Activated CD4-positive, alpha-beta T cell treated with anti-CD3 and anti-CD28 coated beads for 36 hours (primary cell): ENCODE measurements at regions not wholly inside any gene's neighbourhood (a gene's known extent, or its start where the extent isn't known, plus 50 kb on each side); places are given as distances from the start of the nearest gene placed in this dataset.

Experiments used
- ATAC-seq: fragments of 200-7000 bp; cut with Tn5 transposase; one replicate; pipeline ENCODE4 v1.10.0; 2021; ENCODE audit warnings: mild to moderate bottlenecking, moderate library complexity
- CTCF ChIA-PET: fragments of 350-600 bp; sonication (Branson Sonifier 250); formaldehyde crosslinking; loops from one replicate; lab custom pipeline; 2021; ENCODE audit warnings: antibody characterized with exemption; lab: Charles Lee
- POLR2A ChIA-PET: fragments of 350-600 bp; sonication (Branson Sonifier 250); formaldehyde crosslinking; loops from one replicate; lab custom pipeline; 2021; ENCODE audit warnings: antibody characterized with exemption, inconsistent platforms; lab: Charles Lee
- DNase-seq: peaks from one replicate; pipeline ENCODE4 v3.0.0-alpha.2; 2020
- H3K27ac Mint-ChIP-seq: one replicate; pipeline ENCODE4 v1.8.0; 2021; ENCODE audit warnings: mixed read lengths
- H3K27me3 Mint-ChIP-seq: one replicate; pipeline ENCODE4 v1.8.0; 2021; ENCODE audit warnings: mixed read lengths
- H3K36me3 Mint-ChIP-seq: one replicate; pipeline ENCODE4 v1.8.0; 2021; ENCODE audit warnings: low read depth, mixed read lengths
- H3K4me1 Mint-ChIP-seq: one replicate; pipeline ENCODE4 v1.8.0; 2021; ENCODE audit warnings: mixed read lengths
- H3K4me3 Mint-ChIP-seq: one replicate; pipeline ENCODE4 v1.8.0; 2021; ENCODE audit warnings: mild to moderate bottlenecking, moderate library complexity, mixed read lengths
- H3K9me3 Mint-ChIP-seq: one replicate; pipeline ENCODE4 v1.8.0; 2021; ENCODE audit warnings: low read depth, mixed read lengths
- intact Hi-C, 2 experiments: fragments of 100-400 bp; cut with DNase I in 1 of 2; cut with micrococcal nuclease in 1 of 2; formaldehyde crosslinking; loops; one replicate each; pipeline versions ENCODE4 v1.14.2 to v1.15.1; 2022 to 2024; cut with DNase I, micrococcal nuclease

- no peak overlapping the region for H3K27ac Mint-ChIP-seq
- peaks cover 7% of the 10 kb centered on the region for H3K9me3 Mint-ChIP-seq
- DNase-seq (no peak), ATAC-seq (no peak)
- no peak overlapping the region for H3K4me3 Mint-ChIP-seq
- no peaks in the 10 kb centered on the region for H3K27me3 Mint-ChIP-seq
- POLR2A ChIA-PET: no interaction called here
- intact Hi-C loops: no loop called here
- no peaks in the 10 kb centered on the region for H3K4me1 Mint-ChIP-seq
- CTCF ChIA-PET: interaction anchor here (1.1 kb wide), 1 partner anchor 14 kb away, joined by 3 read pairs; no protein-coding TSS in a partner anchor
- H3K36me3 Mint-ChIP-seq: no peaks in the 10 kb centered on the region
Observed at GRCh38 chr3:191797271-191797670, 336.3 kb downstream of the PYDC2 start.

- no peak for DNase-seq
- Mint-ChIP-seq H3K9me3 (peaks cover 15% of the 10 kb centered on the region), H3K27me3 (no peaks in the 10 kb centered on the region), H3K4me3 (no peak overlapping the region), H3K4me1 (no peaks in the 10 kb centered on the region), H3K27ac (no peak overlapping the region), H3K36me3 (no peaks in the 10 kb centered on the region)
- intact Hi-C loops: no loop called here
- no peak for ATAC-seq
- CTCF ChIA-PET: no interaction called here
- POLR2A ChIA-PET: no interaction called here
Observed at GRCh38 chr3:191802671-191803070, 341.7 kb downstream of the PYDC2 start.

GRCh38 chr3:191804935-191805334 is 344.0 kb downstream of the PYDC2 start:
- Mint-ChIP-seq H3K27ac (no peak overlapping the region), H3K27me3 (no peaks in the 10 kb centered on the region), H3K4me3 (no peak overlapping the region), H3K36me3 (no peaks in the 10 kb centered on the region), H3K4me1 (no peaks in the 10 kb centered on the region), H3K9me3 (peaks cover 21% of the 10 kb centered on the region)
- ATAC-seq (no peak), DNase-seq (no peak)
- intact Hi-C loops: no loop called here
- POLR2A ChIA-PET: no interaction called here
- CTCF ChIA-PET: no interaction called here

GRCh38 chr3:191808073-191808472 is 347.1 kb downstream of the PYDC2 start:
- H3K36me3 Mint-ChIP-seq: no peaks in the 10 kb centered on the region

GRCh38 chr3:191809326-191809949 is 348.5 kb downstream of the PYDC2 start:
- CTCF ChIA-PET: no interaction called here
- Mint-ChIP-seq H3K4me1 (no peaks in the 10 kb centered on the region), H3K4me3 (no peak overlapping the region), H3K36me3 (no peaks in the 10 kb centered on the region), H3K27ac (no peak overlapping the region), H3K27me3 (no peaks in the 10 kb centered on the region), H3K9me3 (peaks cover 15% of the 10 kb centered on the region)
- intact Hi-C loops: no loop called here
- ATAC-seq (no peak), DNase-seq (no peak)
- POLR2A ChIA-PET: no interaction called here

More at GRCh38 chr3:191808073-191808472, 347.1 kb downstream of the PYDC2 start:
- ATAC-seq (no peak), DNase-seq (no peak)
- POLR2A ChIA-PET: no interaction called here
- H3K27me3 Mint-ChIP-seq: no peaks in the 10 kb centered on the region
- H3K4me1 Mint-ChIP-seq: no peaks in the 10 kb centered on the region
- CTCF ChIA-PET: no interaction called here
- intact Hi-C loops: no loop called here
- H3K9me3 Mint-ChIP-seq: peaks cover 19% of the 10 kb centered on the region
- no peak overlapping the region for H3K27ac Mint-ChIP-seq
- no peak overlapping the region for H3K4me3 Mint-ChIP-seq

- no peak for ATAC-seq
- Mint-ChIP-seq H3K9me3 (peaks cover 18% of the 10 kb centered on the region), H3K27me3 (no peaks in the 10 kb centered on the region), H3K27ac (no peak overlapping the region), H3K4me3 (no peak overlapping the region), H3K4me1 (no peaks in the 10 kb centered on the region), H3K36me3 (no peaks in the 10 kb centered on the region)
- CTCF ChIA-PET: no interaction called here
- intact Hi-C loops: no loop called here
- POLR2A ChIA-PET: no interaction called here
- no peak for DNase-seq
Observed at GRCh38 chr3:191813245-191813644, 352.3 kb downstream of the PYDC2 start.

GRCh38 chr3:191848818-191849217 is 387.9 kb downstream of the PYDC2 start:
- Mint-ChIP-seq H3K9me3 (peaks cover 2% of the 10 kb centered on the region), H3K27me3 (no peaks in the 10 kb centered on the region), H3K4me3 (no peak overlapping the region), H3K36me3 (no peaks in the 10 kb centered on the region), H3K4me1 (no peaks in the 10 kb centered on the region), H3K27ac (no peak overlapping the region)
- ATAC-seq (no peak), DNase-seq (no peak)
- CTCF ChIA-PET: no interaction called here
- intact Hi-C loops: no loop called here
- POLR2A ChIA-PET: no interaction called here

GRCh38 chr3:191859531-191859930 is 398.6 kb downstream of the PYDC2 start:
- intact Hi-C loops: no loop called here
- H3K9me3 Mint-ChIP-seq: peaks cover 13% of the 10 kb centered on the region
- H3K27me3 Mint-ChIP-seq: no peaks in the 10 kb centered on the region
- H3K27ac Mint-ChIP-seq: no peak overlapping the region
- H3K4me1 Mint-ChIP-seq: no peaks in the 10 kb centered on the region
- DNase-seq: no peak
- ATAC-seq: no peak
- no peaks in the 10 kb centered on the region for H3K36me3 Mint-ChIP-seq
- ChIA-PET POLR2A (no interaction called here), CTCF (interaction anchor here (1.4 kb wide), 1 partner anchor 14 kb away, joined by 6 read pairs; no protein-coding TSS in a partner anchor)
- H3K4me3 Mint-ChIP-seq: no peak overlapping the region

GRCh38 chr3:191869738-191870415 is 408.9 kb downstream of the PYDC2 start:
- intact Hi-C loops: no loop called here
- ATAC-seq: no peak
- no peaks in the 10 kb centered on the region for H3K9me3 Mint-ChIP-seq
- POLR2A ChIA-PET: no interaction called here
- no peak overlapping the region for H3K4me3 Mint-ChIP-seq
- no peaks in the 10 kb centered on the region for H3K27me3 Mint-ChIP-seq
- DNase-seq: no peak
- H3K36me3 Mint-ChIP-seq: no peaks in the 10 kb centered on the region
- H3K27ac Mint-ChIP-seq: no peak overlapping the region
- H3K4me1 Mint-ChIP-seq: no peaks in the 10 kb centered on the region
- CTCF ChIA-PET: no interaction called here

GRCh38 chr3:191873736-191874135 is 412.8 kb downstream of the PYDC2 start:
- ATAC-seq (no peak), DNase-seq (no peak)
- Mint-ChIP-seq H3K27ac (no peak overlapping the region), H3K9me3 (no peaks in the 10 kb centered on the region), H3K4me1 (no peaks in the 10 kb centered on the region), H3K27me3 (no peaks in the 10 kb centered on the region), H3K36me3 (no peaks in the 10 kb centered on the region), H3K4me3 (no peak overlapping the region)
- intact Hi-C loops: no loop called here
- POLR2A ChIA-PET: no interaction called here
- CTCF ChIA-PET: interaction anchor here (1.4 kb wide), 1 partner anchor 15 kb away, joined by 6 read pairs; no protein-coding TSS in a partner anchor

- no peak overlapping the region for H3K4me3 Mint-ChIP-seq
- no peaks in the 10 kb centered on the region for H3K36me3 Mint-ChIP-seq
- intact Hi-C loops: no loop called here
- H3K27me3 Mint-ChIP-seq: no peaks in the 10 kb centered on the region
- CTCF ChIA-PET: interaction anchor here (0.7 kb wide), 1 partner anchor 578 kb away, joined by 3 read pairs; no protein-coding TSS in a partner anchor
- POLR2A ChIA-PET: no interaction called here
- DNase-seq (no peak), ATAC-seq (no peak)
- H3K9me3 Mint-ChIP-seq: no peaks in the 10 kb centered on the region
- no peaks in the 10 kb centered on the region for H3K4me1 Mint-ChIP-seq
- no peak overlapping the region for H3K27ac Mint-ChIP-seq
Observed at GRCh38 chr3:191882289-191882688, 421.3 kb downstream of the PYDC2 start.

- CTCF ChIA-PET: no interaction called here
- no peaks in the 10 kb centered on the region for H3K36me3 Mint-ChIP-seq
- POLR2A ChIA-PET: no interaction called here
- ATAC-seq (no peak), DNase-seq (no peak)
- H3K4me3 Mint-ChIP-seq: no peak overlapping the region
- H3K4me1 Mint-ChIP-seq: no peaks in the 10 kb centered on the region
- intact Hi-C loops: no loop called here
- no peaks in the 10 kb centered on the region for H3K27me3 Mint-ChIP-seq
- H3K9me3 Mint-ChIP-seq: no peaks in the 10 kb centered on the region
- H3K27ac Mint-ChIP-seq: no peak overlapping the region
Observed at GRCh38 chr3:191884132-191884531, 423.2 kb downstream of the PYDC2 start.
